Tibial artery (tissue), 4 donors: ENCODE measurements at regions not wholly inside any gene's neighbourhood (a gene's known extent, or its start where the extent isn't known, plus 50 kb on each side); places are given as distances from the start of the nearest gene placed in this dataset.
"Not testable (repeated sequence)": the region's sequence is repeated elsewhere in the genome, so short reads cannot be mapped to it uniquely, and the experiment has no call there.

Experiments used
- DNase-seq, 2 donors: peaks; one replicate each; pipeline ENCODE4 v3.0.0-alpha.2; 2019
- H3K27ac ChIP-seq, 2 donors: fragments of 200-600 bp; sonication (generic) in 1 of 2; 1 replicate in 1 of 2; 2 replicates in 1 of 2; pipeline ENCODE4 v1.5.1; 2018 to 2019; ENCODE audit warnings: mild to moderate bottlenecking in 1 of 2
- H3K27me3 ChIP-seq, 2 donors: fragments of 200-600 bp; sonication (generic) in 1 of 2; one replicate each; pipeline versions ENCODE4 v1.5.1 to v1.6.0; 2016 to 2019
- H3K36me3 ChIP-seq, 3 donors: fragments of 200-600 bp; sonication (generic) in 2 of 3; one replicate each; pipeline ENCODE4 v1.5.1; 2016 to 2019; ENCODE audit warnings: mild to moderate bottlenecking in 2 of 3
- H3K4me1 ChIP-seq, 4 donors: fragments of 200-600 bp; sonication (generic) in 2 of 4; 1 replicate in 3 of 4; 2 replicates in 1 of 4; pipeline ENCODE4 v1.5.1; 2016 to 2019
- H3K4me3 ChIP-seq, 2 donors: fragments of 200-600 bp; sonication (generic) in 1 of 2; 1 replicate in 1 of 2; 2 replicates in 1 of 2; pipeline ENCODE4 v1.5.1; 2018 to 2019; ENCODE audit warnings: mild to moderate bottlenecking in 2 of 2
- H3K9me3 ChIP-seq, 3 donors: fragments of 200-600 bp; sonication (generic) in 1 of 3; one replicate each; pipeline ENCODE4 v1.5.1; 2016 to 2019
- CTCF ChIP-seq, 2 experiments: fragments of 200-600 bp in 1 of 2; fragments of 450-650 bp in 1 of 2; IDR thresholded peaks; one replicate each; pipeline ENCODE4 v1.5.1; 2017 to 2019; ENCODE audit warnings: antibody characterized with exemption in 2 of 2, mild to moderate bottlenecking in 1 of 2, moderate library complexity in 1 of 2
- intact Hi-C: fragments of 100-400 bp; cut with DNase I; formaldehyde crosslinking; loops from one replicate; pipeline ENCODE4 v1.15.0; 2023; ENCODE audit warnings: low total_unique reads

GRCh38 chr16:88274126-88274750, 108.5 kb upstream of the ZNF469 start:
- H3K9me3 ChIP-seq, H3K36me3 ChIP-seq, H3K4me1 ChIP-seq, H3K27me3 ChIP-seq, H3K27ac ChIP-seq, H3K4me3 ChIP-seq, intact Hi-C loops: not testable (repeated sequence)
- peak; percentile 43 to 67 for DNase-seq

GRCh38 chr16:88274847-88275246, 107.9 kb upstream of the ZNF469 start:
- no peak overlapping the region for H3K4me3 ChIP-seq
- no peaks in the 10 kb centered on the region for H3K4me1 ChIP-seq
- no peaks in the 10 kb centered on the region for H3K27me3 ChIP-seq
- no peak for TF ChIP-seq CTCF (IDR thresholded peaks at IDR 0.05)
- no peaks in the 10 kb centered on the region for H3K9me3 ChIP-seq
- DNase-seq = no peak
- no peaks in the 10 kb centered on the region for H3K36me3 ChIP-seq
- intact Hi-C loops = no loop called here
- H3K27ac ChIP-seq = no peak overlapping the region

- intact Hi-C loops, H3K9me3 ChIP-seq, H3K4me3 ChIP-seq, H3K36me3 ChIP-seq, H3K27ac ChIP-seq, H3K4me1 ChIP-seq, H3K27me3 ChIP-seq: not testable (repeated sequence)
- DNase-seq = peak in 1 of 2 donors; percentile 59
These were observed 107.2 kb upstream of the ZNF469 start for GRCh38 chr16:88275336-88276122.

- H3K27ac ChIP-seq, H3K4me3 ChIP-seq, intact Hi-C loops, H3K9me3 ChIP-seq, H3K4me1 ChIP-seq, H3K36me3 ChIP-seq, H3K27me3 ChIP-seq: not testable (repeated sequence)
- DNase-seq = peak in 1 of 2 donors; percentile 46
These were observed 106.6 kb upstream of the ZNF469 start for GRCh38 chr16:88276123-88276588.

GRCh38 chr16:88276591-88276990, 106.2 kb upstream of the ZNF469 start:
- Histone ChIP-seq H3K36me3 (no peaks in the 10 kb centered on the region), H3K4me1 (no peaks in the 10 kb centered on the region), H3K27ac (no peak overlapping the region), H3K4me3 (no peak overlapping the region), H3K9me3 (no peaks in the 10 kb centered on the region), H3K27me3 (no peaks in the 10 kb centered on the region)
- intact Hi-C loops = no loop called here
- DNase-seq = peak; percentile 3 to 24
- TF ChIP-seq CTCF (IDR thresholded peaks at IDR 0.05) = no peak

GRCh38 chr16:88279998-88280397, 102.8 kb upstream of the ZNF469 start:
- no peak for TF ChIP-seq CTCF (IDR thresholded peaks at IDR 0.05)

GRCh38 chr16:88281858-88282563, 100.7 kb upstream of the ZNF469 start:
- H3K36me3 ChIP-seq = no peaks in the 10 kb centered on the region
- no peak for TF ChIP-seq CTCF (IDR thresholded peaks at IDR 0.05)
- peaks cover 0 to 8% (median 7%) of the 10 kb centered on the region in 3 donors for H3K9me3 ChIP-seq
- intact Hi-C loops = no loop called here
- no peak for DNase-seq
- H3K27ac ChIP-seq = no peak overlapping the region
- no peak overlapping the region for H3K4me3 ChIP-seq
- H3K27me3 ChIP-seq = no peaks in the 10 kb centered on the region
- no peaks in the 10 kb centered on the region for H3K4me1 ChIP-seq

More at GRCh38 chr16:88279998-88280397, 102.8 kb upstream of the ZNF469 start:
- H3K4me3 ChIP-seq = no peak overlapping the region
- DNase-seq = no peak
- intact Hi-C loops = no loop called here
- H3K27me3 ChIP-seq = no peaks in the 10 kb centered on the region
- no peaks in the 10 kb centered on the region for H3K9me3 ChIP-seq
- no peaks in the 10 kb centered on the region for H3K36me3 ChIP-seq
- no peaks in the 10 kb centered on the region for H3K4me1 ChIP-seq
- H3K27ac ChIP-seq = no peak overlapping the region
